GM23338 (cell line): ENCODE measurements at regions not wholly inside any gene's neighbourhood (a gene's known extent, or its start where the extent isn't known, plus 50 kb on each side); places are given as distances from the start of the nearest gene placed in this dataset.

Experiments
- ATAC-seq: fragments of 200-7000 bp; cut with Tn5 transposase; 3 replicates; pipeline ENCODE4 v1.9.1; 2020
- DNase-seq: peaks from one replicate; pipeline ENCODE4 v3.0.0-alpha.2; 2015; ENCODE audit warnings: low spot score
- H2AFZ ChIP-seq: fragments of 200-600 bp; sonication (generic); 2 replicates; pipeline ENCODE4 v1.8.0; 2016; ENCODE audit warnings: antibody characterized with exemption, mild to moderate bottlenecking, moderate library complexity
- H3F3A ChIP-seq: fragments of 200-600 bp; sonication (generic); replicated peaks from 2 replicates; pipeline ENCODE4 v1.8.0; 2017; ENCODE audit warnings: antibody characterized with exemption, mixed run types, low read depth
- H3K27ac ChIP-seq: fragments of 200-600 bp; sonication (generic); 2 replicates; pipeline ENCODE4 v1.6.1; 2016; ENCODE audit warnings: low read depth
- H3K27me3 ChIP-seq: fragments of 200-600 bp; sonication (generic); 2 replicates; pipeline ENCODE4 v1.8.0; 2016; ENCODE audit warnings: mild to moderate bottlenecking, mixed run types, moderate library complexity; ENCODE audit not compliant: insufficient read depth
- H3K36me3 ChIP-seq: fragments of 200-600 bp; sonication (generic); 2 replicates; pipeline ENCODE4 v1.8.0; 2016; ENCODE audit warnings: mild to moderate bottlenecking; ENCODE audit not compliant: insufficient read depth
- H3K4me1 ChIP-seq: fragments of 200-600 bp; sonication (generic); 2 replicates; pipeline ENCODE4 v1.8.0; 2016; ENCODE audit warnings: mild to moderate bottlenecking, moderate library complexity; ENCODE audit not compliant: insufficient read depth
- H3K4me2 ChIP-seq: fragments of 200-600 bp; sonication (generic); 2 replicates; pipeline ENCODE4 v1.7.1; 2017; ENCODE audit warnings: mixed run types
- H3K4me3 ChIP-seq: fragments of 200-600 bp; sonication (generic); 2 replicates; pipeline ENCODE4 v1.6.1; 2016; ENCODE audit warnings: mixed run types
- H3K79me2 ChIP-seq: fragments of 200-600 bp; sonication (generic); replicated peaks from 2 replicates; pipeline ENCODE4 v1.8.0; 2017; ENCODE audit warnings: mild to moderate bottlenecking; ENCODE audit not compliant: insufficient read depth
- H3K9me2 ChIP-seq: fragments of 200-600 bp; sonication (generic); 2 replicates; pipeline ENCODE4 v1.8.0; 2017; ENCODE audit not compliant: insufficient read depth
- H4K20me1 ChIP-seq: fragments of 200-600 bp; sonication (generic); replicated peaks from 2 replicates; pipeline ENCODE4 v1.8.0; 2017; ENCODE audit warnings: mild to moderate bottlenecking; ENCODE audit not compliant: insufficient read depth
- H3K27ac Mint-ChIP-seq: 2 replicates; pipeline ENCODE4 v1.8.0; 2020; ENCODE audit warnings: inconsistent platforms, mild to moderate bottlenecking, moderate library complexity, mixed read lengths
- H3K27me3 Mint-ChIP-seq: 3 replicates; pipeline ENCODE4 v1.8.0; 2022; ENCODE audit warnings: low read depth, mild to moderate bottlenecking, moderate library complexity, mixed read lengths, inconsistent platforms; ENCODE audit not compliant: insufficient read depth, poor library complexity
- H3K36me3 Mint-ChIP-seq: 3 replicates; pipeline ENCODE4 v1.8.0; 2021; ENCODE audit warnings: low read depth, mild to moderate bottlenecking, inconsistent platforms, moderate library complexity, mixed read lengths
- H3K4me1 Mint-ChIP-seq: 3 replicates; pipeline ENCODE4 v1.8.0; 2020; ENCODE audit warnings: mild to moderate bottlenecking, inconsistent platforms, mixed read lengths
- H3K4me3 Mint-ChIP-seq: 3 replicates; pipeline ENCODE4 v1.8.0; 2021; ENCODE audit warnings: moderate library complexity, mild to moderate bottlenecking, inconsistent platforms, mixed read lengths
- H3K9me3 Mint-ChIP-seq: 3 replicates; pipeline ENCODE4 v1.8.0; 2020; ENCODE audit warnings: moderate library complexity, mild to moderate bottlenecking, inconsistent platforms, mixed read lengths
- CREB1 ChIP-seq: fragments of 250-450 bp; sonication (Bioruptor Pico); IDR thresholded peaks from 2 replicates; pipeline ENCODE4 v1.5.0; 2020; ENCODE audit warnings: low read depth, mild to moderate bottlenecking, moderate library complexity
- CTCF ChIP-seq, 2 experiments: fragments of 200-600 bp in 1 of 2; sonication (generic) in 1 of 2; conservative IDR thresholded peaks; 2 replicates each; pipeline versions ENCODE4 v1.5.1 to v1.6.1; 2016 to 2017; ENCODE audit warnings: antibody characterized with exemption in 2 of 2, low read depth in 2 of 2, mild to moderate bottlenecking in 2 of 2, moderate library complexity in 1 of 2
- ETS1 ChIP-seq: IDR thresholded peaks from 2 replicates; pipeline ENCODE4 v1.6.1; 2016; ENCODE audit warnings: antibody characterized with exemption
- EZH2 ChIP-seq: fragments of 200-600 bp; sonication (generic); IDR thresholded peaks from one replicate; pipeline ENCODE4 v1.8.0; 2017; ENCODE audit warnings: antibody characterized with exemption, mild to moderate bottlenecking, low read depth; ENCODE audit not compliant: unreplicated experiment
- EZH2phosphoT487 ChIP-seq: fragments of 200-600 bp; sonication (generic); IDR thresholded peaks from one replicate; pipeline ENCODE4 v1.8.1; 2018; ENCODE audit warnings: antibody characterized with exemption; ENCODE audit not compliant: unreplicated experiment
- REST ChIP-seq: IDR thresholded peaks from one replicate; pipeline ENCODE4 v1.6.1; 2018; ENCODE audit warnings: antibody characterized with exemption; ENCODE audit not compliant: unreplicated experiment
- STAT1 ChIP-seq: IDR thresholded peaks from one replicate; pipeline ENCODE4 v1.6.1; 2016; ENCODE audit warnings: antibody characterized with exemption; ENCODE audit not compliant: unreplicated experiment
- ZNF331 ChIP-seq: fragments of 250-450 bp; sonication (Bioruptor Pico); IDR thresholded peaks from 2 replicates; pipeline ENCODE4 v1.5.0; 2020; ENCODE audit warnings: low read depth, mild to moderate bottlenecking, moderate library complexity
- ZNF462 ChIP-seq: fragments of 250-450 bp; sonication (Bioruptor Pico); IDR thresholded peaks from 2 replicates; pipeline ENCODE4 v1.5.0; 2020; ENCODE audit warnings: mild to moderate bottlenecking, moderate library complexity

- H3K36me3 Mint-ChIP-seq, result no peaks in the 10 kb centered on the region
- no peaks in the 10 kb centered on the region for H3K79me2 ChIP-seq
Measured at GRCh38 chr3:132262956-132263355, 54.3 kb upstream of the ACP3 start.

More at GRCh38 chr3:132262956-132263355, 54.3 kb upstream of the ACP3 start:
- H3K36me3 ChIP-seq, result no peaks in the 10 kb centered on the region
- no peak for TF ChIP-seq REST
- TF ChIP-seq CTCF (conservative IDR thresholded peaks at IDR 0.05; ENCODE audit: low read depth in 2 of 2), result no peak
- TF ChIP-seq ZNF462, result no peak
- TF ChIP-seq ETS1, result no peak
- TF ChIP-seq EZH2phosphoT487, result no peak
- TF ChIP-seq CREB1, result no peak
- TF ChIP-seq EZH2, result no peak
- no peak for TF ChIP-seq STAT1
- no peak for TF ChIP-seq ZNF331 (CRISPR knock-in tag)
- no peak overlapping the region for H2AFZ ChIP-seq
- Mint-ChIP-seq H3K9me3 (peaks cover 2% of the 10 kb centered on the region; the same call in 1 of the 3 replicates), H3K4me3 (no peak overlapping the region), H3K27ac (no peak overlapping the region), H3K4me1 (peaks cover 10% of the 10 kb centered on the region; the same call in 2 of the 3 replicates), H3K27me3 (peaks cover 2% of the 10 kb centered on the region)
- DNase-seq, result no peak
- no peak overlapping the region for H3K27ac ChIP-seq
- peaks cover 4% of the 10 kb centered on the region; the same call in 1 of the 2 replicates for H3K9me2 ChIP-seq
- no peak for ATAC-seq
- H3K4me2 ChIP-seq, result no peak overlapping the region
- no peaks in the 10 kb centered on the region for H3K4me1 ChIP-seq
- H3K27me3 ChIP-seq, result no peaks in the 10 kb centered on the region
- no peaks in the 10 kb centered on the region for H4K20me1 ChIP-seq
- no peak overlapping the region for H3K4me3 ChIP-seq
- no peaks in the 10 kb centered on the region for H3F3A ChIP-seq
